HEK293 (cell line): ENCODE measurements at regions not wholly inside any gene's neighbourhood (a gene's known extent, or its start where the extent isn't known, plus 50 kb on each side); places are given as distances from the start of the nearest gene placed in this dataset.

Experiments used
- BCL11B ChIP-seq: fragments of 450-650 bp; formaldehyde crosslinking; IDR thresholded peaks from 2 replicates; pipeline ENCODE4 v1.5.1; 2016; ENCODE audit warnings: low read depth, missing biosample characterization, missing genetic modification characterization
- GLI2 ChIP-seq: fragments of 450-650 bp; formaldehyde crosslinking; IDR thresholded peaks from 2 replicates; pipeline ENCODE4; 2017; ENCODE audit warnings: missing biosample characterization, missing genetic modification characterization, low read depth, borderline replicate concordance
- HOXA7 ChIP-seq: sonication (generic); formaldehyde crosslinking; IDR thresholded peaks from 2 replicates; pipeline ENCODE4 v1.8.1; 2022; ENCODE audit warnings: missing genetic modification reagents, borderline replicate concordance
- KLF16 ChIP-seq: fragments of 450-650 bp; formaldehyde crosslinking; IDR thresholded peaks from 2 replicates; pipeline ENCODE4 v1.5.1; 2017; ENCODE audit warnings: missing biosample characterization, missing genetic modification characterization
- MZF1 ChIP-seq: fragments of 450-650 bp; formaldehyde crosslinking; IDR thresholded peaks from 2 replicates; pipeline ENCODE4 v1.5.1; 2017; ENCODE audit warnings: missing biosample characterization, missing genetic modification characterization, borderline replicate concordance
- ZEB2 ChIP-seq: fragments of 450-650 bp; formaldehyde crosslinking; IDR thresholded peaks from 2 replicates; pipeline ENCODE4 v1.5.1; 2016; ENCODE audit warnings: missing biosample characterization, missing genetic modification characterization
- ZNF514 ChIP-seq: fragments of 450-650 bp; formaldehyde crosslinking; IDR thresholded peaks from 2 replicates; pipeline ENCODE4 v1.5.1; 2016; ENCODE audit warnings: missing biosample characterization, missing genetic modification characterization
- ZNF571 ChIP-seq: fragments of 450-650 bp; formaldehyde crosslinking; IDR thresholded peaks from 2 replicates; pipeline ENCODE4 v1.5.0; 2017; ENCODE audit warnings: missing biosample characterization, missing genetic modification characterization
- ZNF639 ChIP-seq: fragments of 450-650 bp; formaldehyde crosslinking; IDR thresholded peaks from 2 replicates; pipeline ENCODE4 v1.5.1; 2016; ENCODE audit warnings: missing biosample characterization, missing genetic modification characterization
- ZSCAN23 ChIP-seq: fragments of 450-650 bp; formaldehyde crosslinking; IDR thresholded peaks from 2 replicates; pipeline ENCODE4 v1.5.1; 2016; ENCODE audit warnings: missing biosample characterization, missing genetic modification characterization
- TF ChIP-seq, protein P1 (sequence below): fragments of 450-650 bp; formaldehyde crosslinking; IDR thresholded peaks from 2 replicates; pipeline ENCODE4 v1.5.1; 2016; ENCODE audit warnings: missing biosample characterization, missing genetic modification characterization

DNA sequence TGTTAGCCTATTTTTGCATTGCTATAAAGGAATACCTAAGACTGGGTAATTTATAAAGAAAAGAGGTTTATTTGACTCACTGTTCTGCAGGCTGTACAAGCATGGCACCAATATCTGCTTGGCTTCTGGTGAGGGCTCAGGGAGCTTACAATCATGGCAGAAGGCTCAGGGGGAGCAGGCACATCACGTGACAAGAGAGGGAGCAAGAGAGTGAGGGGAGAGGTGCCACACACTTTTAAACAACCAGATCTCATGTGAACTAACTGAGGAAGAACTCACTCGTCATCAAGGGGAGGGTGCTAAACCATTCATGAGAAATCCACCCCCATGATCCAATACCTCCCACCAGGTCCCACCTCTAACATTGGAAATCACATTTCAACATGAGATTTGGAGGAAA is 73.9 kb upstream of the ADCY1 start:
- TF ChIP-seq, protein P1, sequence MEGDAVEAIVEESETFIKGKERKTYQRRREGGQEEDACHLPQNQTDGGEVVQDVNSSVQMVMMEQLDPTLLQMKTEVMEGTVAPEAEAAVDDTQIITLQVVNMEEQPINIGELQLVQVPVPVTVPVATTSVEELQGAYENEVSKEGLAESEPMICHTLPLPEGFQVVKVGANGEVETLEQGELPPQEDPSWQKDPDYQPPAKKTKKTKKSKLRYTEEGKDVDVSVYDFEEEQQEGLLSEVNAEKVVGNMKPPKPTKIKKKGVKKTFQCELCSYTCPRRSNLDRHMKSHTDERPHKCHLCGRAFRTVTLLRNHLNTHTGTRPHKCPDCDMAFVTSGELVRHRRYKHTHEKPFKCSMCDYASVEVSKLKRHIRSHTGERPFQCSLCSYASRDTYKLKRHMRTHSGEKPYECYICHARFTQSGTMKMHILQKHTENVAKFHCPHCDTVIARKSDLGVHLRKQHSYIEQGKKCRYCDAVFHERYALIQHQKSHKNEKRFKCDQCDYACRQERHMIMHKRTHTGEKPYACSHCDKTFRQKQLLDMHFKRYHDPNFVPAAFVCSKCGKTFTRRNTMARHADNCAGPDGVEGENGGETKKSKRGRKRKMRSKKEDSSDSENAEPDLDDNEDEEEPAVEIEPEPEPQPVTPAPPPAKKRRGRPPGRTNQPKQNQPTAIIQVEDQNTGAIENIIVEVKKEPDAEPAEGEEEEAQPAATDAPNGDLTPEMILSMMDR (tag by site-specific recombination), result no peak
- no peak for TF ChIP-seq ZNF639
- TF ChIP-seq ZEB2 (tag by site-specific recombination), result no peak
- no peak for TF ChIP-seq ZSCAN23 (tag by site-specific recombination)
- TF ChIP-seq HOXA7 (CRISPR knock-in tag), result no peak
- TF ChIP-seq KLF16 (tag by site-specific recombination), result no peak
- no peak for TF ChIP-seq GLI2 (tag by site-specific recombination)
- TF ChIP-seq MZF1 (tag by site-specific recombination), result no peak
- no peak for TF ChIP-seq BCL11B (tag by site-specific recombination)
- no peak for TF ChIP-seq ZNF571 (tag by site-specific recombination)
- TF ChIP-seq ZNF514 (tag by site-specific recombination), result no peak
